ENCODE measurements at regions not wholly inside any gene's neighbourhood (a gene's known extent, or its start where the extent isn't known, plus 50 kb on each side); places are given as distances from the start of the nearest gene placed in this dataset.

DNA sequence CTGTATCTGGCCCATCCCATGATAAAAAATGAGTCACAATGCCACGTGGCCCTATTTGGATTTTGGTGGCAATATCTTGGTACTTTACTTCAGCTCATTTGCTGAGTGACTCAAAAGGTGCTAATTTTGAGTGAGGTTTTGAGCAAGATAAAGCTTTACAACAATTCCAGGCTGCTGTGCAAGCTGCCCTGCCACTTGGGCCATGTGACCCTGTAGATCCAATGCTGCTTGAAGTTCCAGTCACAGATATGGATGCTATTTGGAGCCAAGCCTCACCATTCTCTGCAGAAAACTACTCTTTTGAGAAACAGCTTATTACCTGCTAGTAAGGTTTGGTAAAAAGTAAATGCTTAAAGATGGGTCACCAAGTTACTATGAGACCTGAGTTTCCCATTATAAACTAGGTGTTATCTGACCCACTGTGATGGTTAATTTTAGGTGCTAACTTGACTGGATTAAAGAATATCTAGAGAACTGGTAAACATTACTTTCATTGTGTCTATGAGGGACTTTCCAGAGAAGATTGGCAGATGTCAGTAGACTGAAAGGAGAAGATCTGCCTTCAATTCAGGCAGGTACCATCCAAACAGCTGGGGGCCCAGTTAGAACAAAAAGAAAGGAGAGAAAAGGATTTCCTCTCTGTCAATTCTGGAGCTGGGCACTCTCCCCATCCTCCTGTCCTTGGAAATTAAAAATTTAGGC is 1083.9 kb downstream of the DIPK2A start:
- Histone ChIP-seq H3K9ac (ENCODE audit: low read depth in 1 of 2, low read length in 2 of 2) (no peak overlapping the region), H3K4me3 (ENCODE audit: low read depth in 1 of 3, low read length in 3 of 3) (no peak overlapping the region), H3K27me3 (ENCODE audit: control insufficient read depth in 4 of 4, insufficient read depth in 4 of 4, low read length in 3 of 4) (no peaks in the 10 kb centered on the region), H3K4me1 (ENCODE audit: control insufficient read depth in 4 of 4, insufficient read depth in 4 of 4, low read length in 3 of 4) (no peaks in the 10 kb centered on the region), H3K27ac (ENCODE audit: low read depth in 1 of 2, low read length in 2 of 2) (no peak overlapping the region), H3K36me3 (ENCODE audit: control insufficient read depth in 4 of 4, insufficient read depth in 3 of 4, low read depth in 1 of 4, low read length in 3 of 4) (no peaks in the 10 kb centered on the region), H3K9me3 (ENCODE audit: control insufficient read depth in 4 of 4, low read length in 3 of 4) (no peaks in the 10 kb centered on the region)
- TF ChIP-seq CTCF (IDR thresholded peaks at IDR 0.05; ENCODE audit: low read depth, low read length, missing input control) (no peak), EGR1 (IDR thresholded peaks at IDR 0.05; ENCODE audit: low read depth in 2 of 2) (no peak)
- DNase-seq (ENCODE audit: low spot score): no peak
- 46% methylated on average over 1 of the region's 1 CpG for WGBS

DNA sequence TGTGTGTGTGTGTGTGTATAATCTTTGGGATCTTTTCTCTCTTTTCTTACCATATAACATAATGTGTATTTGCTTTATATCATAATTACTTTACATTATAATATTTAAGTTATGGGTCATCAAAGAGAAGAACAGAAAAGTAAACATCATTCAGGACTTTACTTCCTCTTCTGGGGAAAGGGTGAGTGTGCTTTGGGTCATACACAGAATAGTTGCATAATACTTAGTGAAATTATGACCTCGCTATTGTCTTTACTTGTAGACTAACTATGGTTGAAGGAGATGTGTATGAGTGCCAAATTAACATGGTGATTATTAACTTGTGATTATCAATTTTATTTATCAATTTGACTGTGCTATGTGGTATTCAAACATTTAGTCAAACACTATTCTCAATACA is 1086.9 kb downstream of the DIPK2A start:
- Histone ChIP-seq H3K9ac (ENCODE audit: low read depth in 1 of 2, low read length in 2 of 2) (no peak overlapping the region), H3K4me1 (ENCODE audit: control insufficient read depth in 4 of 4, insufficient read depth in 4 of 4, low read length in 3 of 4) (no peaks in the 10 kb centered on the region), H3K27me3 (ENCODE audit: control insufficient read depth in 4 of 4, insufficient read depth in 4 of 4, low read length in 3 of 4) (no peaks in the 10 kb centered on the region), H3K36me3 (ENCODE audit: control insufficient read depth in 4 of 4, insufficient read depth in 3 of 4, low read depth in 1 of 4, low read length in 3 of 4) (no peaks in the 10 kb centered on the region), H3K4me3 (ENCODE audit: low read depth in 1 of 3, low read length in 3 of 3) (no peak overlapping the region), H3K27ac (ENCODE audit: low read depth in 1 of 2, low read length in 2 of 2) (no peak overlapping the region), H3K9me3 (ENCODE audit: control insufficient read depth in 4 of 4, low read length in 3 of 4) (peaks cover 0 to 3% (median 1%) of the 10 kb centered on the region in 4 donors)
- no peak for DNase-seq (ENCODE audit: low spot score)
- TF ChIP-seq JUND (IDR thresholded peaks at IDR 0.05) (no peak), ZBTB33 (IDR thresholded peaks at IDR 0.05) (no peak), FOXA1 (IDR thresholded peaks at IDR 0.05) (no peak)
- WGBS: 79% methylated on average over 1 of the region's 1 CpG

DNA sequence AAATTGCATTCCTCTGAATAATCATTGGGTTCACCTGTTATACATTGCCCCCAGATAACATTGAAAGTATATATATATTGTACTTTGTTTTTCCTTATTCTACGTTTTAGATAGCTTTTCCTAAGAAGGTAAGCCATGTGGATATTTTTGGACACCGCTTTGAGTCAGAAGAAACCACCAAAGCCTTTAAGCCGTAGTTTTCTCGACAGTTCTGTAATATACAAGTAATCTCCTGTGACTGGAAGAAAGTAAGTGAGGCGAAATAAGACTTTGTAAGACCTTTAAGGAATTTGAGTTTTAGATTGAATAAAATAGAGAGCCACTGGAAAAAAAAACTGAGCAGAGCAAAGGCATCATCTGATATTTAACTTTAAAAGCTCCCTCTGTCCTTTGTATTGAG is 1092.0 kb downstream of the DIPK2A start:
- Histone ChIP-seq H3K36me3 (ENCODE audit: control insufficient read depth in 4 of 4, insufficient read depth in 3 of 4, low read depth in 1 of 4, low read length in 3 of 4) (no peaks in the 10 kb centered on the region), H3K4me3 (ENCODE audit: low read depth in 1 of 3, low read length in 3 of 3) (no peak overlapping the region), H3K9me3 (ENCODE audit: control insufficient read depth in 4 of 4, low read length in 3 of 4) (peaks cover 0 to 3% (median 1%) of the 10 kb centered on the region in 4 donors), H3K27ac (ENCODE audit: low read depth in 1 of 2, low read length in 2 of 2) (no peak overlapping the region), H3K9ac (ENCODE audit: low read depth in 1 of 2, low read length in 2 of 2) (no peak overlapping the region), H3K4me1 (ENCODE audit: control insufficient read depth in 4 of 4, insufficient read depth in 4 of 4, low read length in 3 of 4) (no peaks in the 10 kb centered on the region), H3K27me3 (ENCODE audit: control insufficient read depth in 4 of 4, insufficient read depth in 4 of 4, low read length in 3 of 4) (no peaks in the 10 kb centered on the region)
- WGBS: 65% methylated on average over 5 of the region's 5 CpGs
- no peak for TF ChIP-seq ATF3 (IDR thresholded peaks at IDR 0.05)
- no peak for TF ChIP-seq CTCF (IDR thresholded peaks at IDR 0.05; ENCODE audit: low read depth, low read length, missing input control)
- no peak for TF ChIP-seq YY1 (IDR thresholded peaks at IDR 0.05)
- no peak for TF ChIP-seq ZBTB33 (IDR thresholded peaks at IDR 0.05)
- TF ChIP-seq HNF4G (IDR thresholded peaks at IDR 0.05): no peak
- DNase-seq (ENCODE audit: low spot score): no peak
